GM12872 (cell line): ENCODE measurements at regions not wholly inside any gene's neighbourhood (a gene's known extent, or its start where the extent isn't known, plus 50 kb on each side); places are given as distances from the start of the nearest gene placed in this dataset.

Experiments used
- TF ChIP-seq, protein P1 (sequence below): IDR thresholded peaks from 3 replicates; pipeline ENCODE4 v1.5.1; 2011; ENCODE audit warnings: low read depth, mild to moderate bottlenecking, low read length, moderate library complexity; ENCODE audit not compliant: insufficient read depth

DNA sequence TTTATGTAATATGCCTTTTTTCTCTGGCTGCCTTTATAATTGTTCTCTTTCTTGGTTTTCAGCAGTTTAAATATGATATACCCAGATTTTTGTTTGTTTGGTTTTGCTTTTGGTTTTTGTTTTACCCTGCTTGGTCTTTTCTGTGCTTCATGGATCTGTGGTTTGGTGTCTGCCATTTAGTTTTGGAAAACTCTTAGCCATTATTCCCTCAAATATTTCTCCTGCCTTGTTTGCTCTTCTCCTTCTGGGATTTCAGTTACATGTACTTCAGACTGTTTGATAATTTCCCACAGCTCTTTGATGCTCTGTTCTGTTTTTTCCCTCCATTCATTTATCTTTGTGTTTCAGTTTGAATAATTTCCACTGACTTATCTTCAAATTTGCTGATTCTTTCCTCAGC, 223.1 kb upstream of the BCOR start:
- TF ChIP-seq, protein P1, sequence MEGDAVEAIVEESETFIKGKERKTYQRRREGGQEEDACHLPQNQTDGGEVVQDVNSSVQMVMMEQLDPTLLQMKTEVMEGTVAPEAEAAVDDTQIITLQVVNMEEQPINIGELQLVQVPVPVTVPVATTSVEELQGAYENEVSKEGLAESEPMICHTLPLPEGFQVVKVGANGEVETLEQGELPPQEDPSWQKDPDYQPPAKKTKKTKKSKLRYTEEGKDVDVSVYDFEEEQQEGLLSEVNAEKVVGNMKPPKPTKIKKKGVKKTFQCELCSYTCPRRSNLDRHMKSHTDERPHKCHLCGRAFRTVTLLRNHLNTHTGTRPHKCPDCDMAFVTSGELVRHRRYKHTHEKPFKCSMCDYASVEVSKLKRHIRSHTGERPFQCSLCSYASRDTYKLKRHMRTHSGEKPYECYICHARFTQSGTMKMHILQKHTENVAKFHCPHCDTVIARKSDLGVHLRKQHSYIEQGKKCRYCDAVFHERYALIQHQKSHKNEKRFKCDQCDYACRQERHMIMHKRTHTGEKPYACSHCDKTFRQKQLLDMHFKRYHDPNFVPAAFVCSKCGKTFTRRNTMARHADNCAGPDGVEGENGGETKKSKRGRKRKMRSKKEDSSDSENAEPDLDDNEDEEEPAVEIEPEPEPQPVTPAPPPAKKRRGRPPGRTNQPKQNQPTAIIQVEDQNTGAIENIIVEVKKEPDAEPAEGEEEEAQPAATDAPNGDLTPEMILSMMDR: no peak

DNA sequence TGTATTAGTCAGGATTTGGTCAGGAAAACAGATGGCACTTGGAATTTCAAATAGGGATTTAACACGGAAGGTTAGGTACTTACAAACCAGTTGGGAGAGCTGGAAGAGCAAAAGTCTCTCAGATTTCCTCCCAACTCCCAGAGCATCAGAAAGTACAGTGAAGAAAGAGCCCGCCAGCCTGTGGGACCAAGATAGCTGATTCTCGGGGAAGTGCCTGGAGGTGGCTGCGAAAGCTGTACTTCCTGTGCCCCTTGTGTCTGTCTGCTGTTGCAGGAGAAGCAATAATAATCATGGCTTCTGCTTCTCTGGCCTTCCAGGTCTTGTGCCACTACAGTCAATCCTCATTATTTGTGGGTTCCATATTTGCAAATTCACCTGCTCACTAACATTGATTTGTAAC, 221.0 kb upstream of the BCOR start:
- TF ChIP-seq, protein P1: no peak

DNA sequence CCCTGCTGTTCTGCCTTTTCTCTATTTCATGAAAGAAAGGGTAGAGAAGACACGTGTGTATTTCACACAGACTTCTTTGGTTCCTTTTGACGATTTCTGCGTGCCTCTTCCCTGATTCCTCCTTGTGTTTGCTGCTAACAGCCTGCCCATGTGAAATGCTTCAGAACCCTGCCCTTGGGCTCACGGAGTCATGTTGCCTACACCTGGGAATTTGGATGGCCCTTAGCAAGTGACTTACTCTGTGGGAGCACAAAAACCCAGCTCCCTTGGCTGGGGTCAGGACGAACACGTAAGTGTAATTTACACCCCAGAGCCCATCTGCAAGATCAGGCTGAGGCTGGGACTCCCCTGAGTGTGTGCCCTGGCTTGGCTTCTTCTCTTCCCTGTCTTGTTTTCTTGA, 220.3 kb upstream of the BCOR start:
- TF ChIP-seq, protein P1: no peak

DNA sequence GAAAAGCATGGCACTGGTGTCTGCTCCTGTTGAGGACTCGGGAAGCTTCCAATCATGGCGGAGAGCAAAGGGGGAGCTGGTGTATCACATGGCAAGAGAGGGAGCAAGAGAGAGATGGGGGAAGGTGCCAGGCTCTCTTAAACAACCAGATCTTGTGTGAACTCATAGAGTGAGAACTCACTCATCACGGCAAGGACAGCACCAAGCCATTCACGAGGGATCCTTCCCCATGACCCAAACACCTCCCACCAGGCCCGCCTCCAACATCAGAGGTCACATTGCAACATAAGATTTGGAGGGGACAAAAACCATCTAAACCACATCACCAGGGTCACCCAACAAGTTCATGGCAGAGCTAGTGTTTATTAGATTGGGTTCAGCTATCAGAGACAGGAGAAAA, 218.7 kb upstream of the BCOR start:
- TF ChIP-seq, protein P1: no peak

DNA sequence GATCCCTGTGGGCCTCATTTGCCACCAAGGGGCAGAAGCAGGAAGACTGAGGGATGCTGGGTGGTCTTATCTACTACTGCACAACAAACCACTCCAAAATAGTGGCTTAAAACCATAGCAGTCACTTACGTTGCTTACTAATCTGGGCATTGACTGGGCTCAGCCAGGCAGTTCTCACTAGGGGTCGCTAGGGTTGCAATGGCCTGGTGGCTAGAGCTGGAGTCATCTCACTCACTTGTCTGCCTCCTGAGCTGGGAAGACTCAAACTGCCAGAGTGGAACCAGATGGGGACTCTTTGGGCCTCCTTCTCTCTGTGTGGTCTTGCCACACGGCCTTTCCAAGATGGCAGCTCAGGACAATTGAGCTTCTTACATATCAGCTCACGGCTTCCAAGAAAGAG, 216.3 kb upstream of the BCOR start:
- TF ChIP-seq, protein P1: 0 out of 3 replicates have a peak, but pooled peaks have one; percentile 17

DNA sequence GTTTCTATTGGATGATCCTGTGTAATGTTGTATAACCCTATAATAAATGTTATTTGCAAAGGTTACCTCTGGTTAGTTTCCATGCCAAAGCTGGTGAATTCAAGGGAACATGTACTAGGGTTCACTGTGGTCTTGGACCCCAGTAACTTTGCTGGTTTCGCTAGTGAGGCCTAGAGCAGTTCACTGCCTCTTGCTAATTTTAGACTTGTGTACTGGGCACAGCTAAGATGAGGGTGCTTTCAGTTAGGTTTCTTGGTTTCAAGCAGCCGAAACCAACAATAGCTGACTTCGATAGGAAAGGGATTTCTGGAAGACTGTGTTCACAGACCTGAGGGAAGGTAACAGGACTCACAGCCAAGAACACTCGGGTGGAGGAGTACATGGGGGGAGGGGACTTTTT, 215.5 kb upstream of the BCOR start:
- TF ChIP-seq, protein P1: no peak

DNA sequence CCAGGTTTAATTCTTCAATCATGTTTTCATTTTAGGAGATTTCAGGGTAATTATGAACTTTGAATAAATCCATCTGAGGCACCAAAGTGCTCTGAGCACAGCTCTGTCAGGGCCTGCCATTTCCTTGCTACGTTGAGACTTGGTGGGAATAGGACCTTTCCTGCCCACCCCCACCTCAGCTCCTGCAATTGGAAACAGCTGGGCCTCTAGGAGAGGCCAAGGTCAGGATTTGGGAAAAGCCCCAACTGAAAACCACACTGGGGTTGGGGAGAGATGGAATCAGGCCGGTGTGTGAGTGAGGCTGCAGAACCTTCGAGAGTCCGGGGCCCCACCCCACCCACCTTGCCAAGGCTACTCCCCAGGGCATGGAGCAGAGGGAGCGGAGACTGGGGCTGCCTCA, 212.7 kb upstream of the BCOR start:
- TF ChIP-seq, protein P1: no peak

DNA sequence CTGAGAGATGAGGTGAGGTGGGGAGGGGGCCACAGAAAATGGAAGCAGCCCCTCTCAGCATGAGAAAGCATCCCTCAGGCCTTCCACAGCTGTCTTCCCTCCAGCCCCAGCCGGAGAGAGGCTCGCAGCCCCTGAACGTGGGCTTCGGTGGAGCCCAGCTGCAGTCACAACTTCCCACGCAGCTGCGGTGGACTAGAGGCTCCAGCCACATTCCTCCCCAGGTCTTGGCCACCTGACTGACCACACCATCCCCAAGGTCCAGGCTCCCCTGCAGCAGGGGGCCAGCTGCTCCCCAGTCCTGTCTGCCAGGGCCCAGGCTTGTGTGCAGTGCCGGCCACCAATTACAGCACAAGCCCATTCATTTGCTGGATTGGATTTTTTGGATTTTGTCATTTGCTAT, 212.3 kb upstream of the BCOR start:
- TF ChIP-seq, protein P1: no peak
